Stimulated activated CD8-positive, alpha-beta memory T cell treated with anti-CD3 and anti-CD28 coated beads, Interleukin-4, amount 100 ng/mL, for 4 hours (primary cell): ENCODE measurements at regions not wholly inside any gene's neighbourhood (a gene's known extent, or its start where the extent isn't known, plus 50 kb on each side); places are given as distances from the start of the nearest gene placed in this dataset.
"Not testable (repeated sequence)": the region's sequence is repeated elsewhere in the genome, so short reads cannot be mapped to it uniquely, and the experiment has no call there.

Source experiments
- DNase-seq, 2 donors: peaks; one replicate each; pipeline ENCODE4 v3.0.0-alpha.2; 2020; ENCODE audit warnings: low read depth in 2 of 2, low spot score in 1 of 2

- no peak for DNase-seq
These were observed 438.3 kb upstream of the MDGA2 start for GRCh38 chr14:48113713-48114112.

- DNase-seq, result no peak
These were observed 435.7 kb upstream of the MDGA2 start for GRCh38 chr14:48111151-48111550.

GRCh38 chr14:48107646-48108045 is 432.2 kb upstream of the MDGA2 start:
- no peak for DNase-seq

- no peak for DNase-seq
These were observed 421.5 kb upstream of the MDGA2 start for GRCh38 chr14:48096897-48097296.

- DNase-seq, result no peak
These were observed 411.1 kb upstream of the MDGA2 start for GRCh38 chr14:48086516-48086915.

- DNase-seq, result no peak
These were observed 400.1 kb upstream of the MDGA2 start for GRCh38 chr14:48075487-48075886.

GRCh38 chr14:48052973-48053372 is 377.6 kb upstream of the MDGA2 start:
- DNase-seq, result no peak

GRCh38 chr14:48035836-48036235 is 360.4 kb upstream of the MDGA2 start:
- no peak for DNase-seq

- no peak for DNase-seq
These were observed 351.7 kb upstream of the MDGA2 start for GRCh38 chr14:48027115-48027514.

GRCh38 chr14:48023881-48024280 is 348.5 kb upstream of the MDGA2 start:
- no peak for DNase-seq

GRCh38 chr14:48011484-48011883 is 336.1 kb upstream of the MDGA2 start:
- DNase-seq, result not testable (repeated sequence)

GRCh38 chr14:48008646-48009045 is 333.2 kb upstream of the MDGA2 start:
- no peak for DNase-seq

- no peak for DNase-seq
These were observed 330.6 kb upstream of the MDGA2 start for GRCh38 chr14:48005986-48006385.

- DNase-seq, result no peak
These were observed 318.5 kb upstream of the MDGA2 start for GRCh38 chr14:47993883-47994282.

- DNase-seq, result no peak
These were observed 312.8 kb upstream of the MDGA2 start for GRCh38 chr14:47988175-47988574.

GRCh38 chr14:47978871-47979270 is 303.5 kb upstream of the MDGA2 start:
- no peak for DNase-seq

- DNase-seq, result no peak
These were observed 300.7 kb upstream of the MDGA2 start for GRCh38 chr14:47976139-47976538.

GRCh38 chr14:47966076-47966810 is 290.8 kb upstream of the MDGA2 start:
- no peak for DNase-seq

GRCh38 chr14:47961634-47962033 is 286.2 kb upstream of the MDGA2 start:
- DNase-seq, result no peak

- DNase-seq, result no peak
These were observed 284.3 kb upstream of the MDGA2 start for GRCh38 chr14:47959740-47960139.

- DNase-seq, result no peak
These were observed 273.6 kb upstream of the MDGA2 start for GRCh38 chr14:47949006-47949405.

GRCh38 chr14:47935332-47935731 is 259.9 kb upstream of the MDGA2 start:
- no peak for DNase-seq

- DNase-seq, result no peak
These were observed 253.9 kb upstream of the MDGA2 start for GRCh38 chr14:47929334-47929733.
